Stimulated activated CD8-positive, alpha-beta memory T cell treated with anti-CD3 and anti-CD28 coated beads, Interleukin-7, amount 100 ng/mL, for 24 hours (primary cell): ENCODE measurements at regions not wholly inside any gene's neighbourhood (a gene's known extent, or its start where the extent isn't known, plus 50 kb on each side); places are given as distances from the start of the nearest gene placed in this dataset.
"Not testable (repeated sequence)": the region's sequence is repeated elsewhere in the genome, so short reads cannot be mapped to it uniquely, and the experiment has no call there.

Source experiments
- DNase-seq: peaks from one replicate; pipeline ENCODE4 v3.0.0-alpha.2; 2020; ENCODE audit warnings: low read depth

DNA sequence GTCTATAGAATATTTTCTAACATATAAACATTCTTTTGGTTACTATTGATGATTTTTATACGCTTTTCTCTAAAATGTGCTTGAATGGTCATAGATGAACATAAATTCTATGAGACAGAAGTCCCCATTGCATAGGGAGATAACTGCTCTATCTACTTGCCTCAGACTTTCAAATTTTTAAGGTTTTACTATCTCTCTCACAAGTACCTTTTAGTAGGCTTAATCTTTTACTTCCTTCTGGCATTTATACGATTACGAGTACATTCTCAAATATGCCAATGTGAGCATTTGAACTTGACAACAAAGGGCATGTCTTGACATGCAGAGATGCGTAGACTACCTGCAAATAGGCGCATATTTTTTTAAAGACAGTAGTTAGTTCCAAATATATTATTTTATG is 935.9 kb upstream of the LRATD1 start:
- no peak for DNase-seq

DNA sequence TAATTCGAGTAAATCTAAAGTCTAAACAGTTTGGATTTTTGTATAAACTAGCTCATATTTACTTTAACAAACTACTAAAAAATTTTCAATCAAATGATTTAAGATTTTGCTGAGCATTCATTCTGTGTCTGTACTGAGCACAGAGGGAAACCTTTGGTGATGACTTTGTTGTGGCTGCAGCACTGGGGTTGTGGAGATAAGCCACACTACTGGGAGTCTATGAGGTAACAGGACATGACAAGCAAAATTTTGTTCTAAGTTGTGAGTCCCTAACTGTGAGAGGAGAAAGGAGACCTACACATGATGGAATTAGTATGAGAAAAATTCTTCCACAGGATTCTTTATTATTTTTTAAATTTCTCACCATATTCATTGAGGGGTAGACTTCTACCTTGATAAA is 933.7 kb upstream of the LRATD1 start:
- no peak for DNase-seq

DNA sequence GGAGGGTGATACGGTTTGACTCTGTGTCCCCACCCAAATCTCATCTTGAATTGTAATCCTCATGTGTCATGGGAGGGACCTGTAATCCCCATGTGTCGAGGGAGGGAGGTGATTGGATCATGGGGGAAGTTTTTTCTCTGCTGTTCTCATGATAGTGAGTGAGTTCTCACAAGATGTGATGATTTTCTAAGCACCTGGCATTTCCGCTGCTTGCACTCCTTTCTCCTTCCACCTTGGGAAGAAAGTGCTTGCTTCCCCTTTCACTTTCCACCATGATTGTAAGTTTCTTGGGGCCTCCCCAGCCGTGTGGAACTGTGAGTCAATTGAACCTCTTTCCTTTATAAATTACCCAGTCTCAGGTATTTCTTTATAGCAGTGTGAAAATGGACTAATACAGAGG is 932.6 kb upstream of the LRATD1 start:
- not testable (repeated sequence) for DNase-seq

DNA sequence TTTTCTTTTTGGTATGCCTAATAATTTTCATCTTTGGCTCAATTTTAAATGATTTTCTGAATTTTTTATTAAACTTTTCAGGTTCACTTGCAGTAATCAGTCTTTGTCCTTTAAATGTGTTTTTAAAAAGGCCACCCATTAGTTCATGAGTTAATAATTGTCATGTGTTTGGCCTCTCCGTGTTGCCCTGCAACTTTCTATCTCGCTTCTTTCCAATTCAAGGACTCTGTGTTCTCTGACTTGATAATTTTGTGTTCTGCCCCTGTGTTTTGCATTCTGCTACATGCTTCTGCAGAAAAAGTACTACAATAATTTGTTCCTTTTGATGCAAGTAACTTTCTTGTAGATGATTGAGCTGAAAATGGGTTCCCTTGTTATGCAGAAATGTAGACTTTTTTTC is 921.4 kb upstream of the LRATD1 start:
- no peak for DNase-seq

DNA sequence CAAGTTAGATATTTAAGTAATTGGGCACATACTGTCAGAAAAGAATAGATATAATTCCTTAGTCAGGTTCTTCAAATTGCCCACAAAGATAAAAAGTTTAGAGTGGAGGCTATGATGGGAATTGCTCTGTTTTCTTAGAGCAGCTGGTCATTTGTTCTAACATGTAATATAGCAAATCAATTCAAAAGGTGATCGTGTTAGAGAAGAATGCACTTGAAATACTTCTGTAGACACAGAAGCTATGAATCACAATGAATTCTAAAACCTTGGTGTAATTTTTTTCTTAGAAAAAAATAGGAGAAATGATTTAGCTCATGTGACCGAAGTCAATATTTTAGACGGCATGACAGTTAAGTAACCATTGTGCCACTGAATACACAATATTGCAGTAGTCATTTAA is 918.1 kb upstream of the LRATD1 start:
- DNase-seq: no peak

DNA sequence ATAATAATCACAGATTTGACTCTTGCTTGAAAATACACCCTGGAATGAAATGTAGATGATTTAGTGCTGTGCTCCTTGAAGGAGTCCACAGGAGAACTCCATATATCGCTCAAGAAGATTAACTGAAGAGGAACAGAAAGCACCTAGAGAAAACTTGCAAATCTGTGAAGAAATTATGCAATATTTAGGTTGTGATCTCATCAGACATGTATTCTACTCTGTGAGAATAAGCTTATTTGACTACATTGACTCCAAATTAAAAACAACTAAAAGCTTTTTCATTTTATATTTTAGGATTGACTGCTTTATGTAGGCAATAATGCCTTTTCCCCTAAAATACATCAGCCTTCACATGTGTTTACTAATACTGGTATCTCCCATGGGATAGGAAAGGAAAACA is 906.6 kb upstream of the LRATD1 start:
- no peak for DNase-seq

DNA sequence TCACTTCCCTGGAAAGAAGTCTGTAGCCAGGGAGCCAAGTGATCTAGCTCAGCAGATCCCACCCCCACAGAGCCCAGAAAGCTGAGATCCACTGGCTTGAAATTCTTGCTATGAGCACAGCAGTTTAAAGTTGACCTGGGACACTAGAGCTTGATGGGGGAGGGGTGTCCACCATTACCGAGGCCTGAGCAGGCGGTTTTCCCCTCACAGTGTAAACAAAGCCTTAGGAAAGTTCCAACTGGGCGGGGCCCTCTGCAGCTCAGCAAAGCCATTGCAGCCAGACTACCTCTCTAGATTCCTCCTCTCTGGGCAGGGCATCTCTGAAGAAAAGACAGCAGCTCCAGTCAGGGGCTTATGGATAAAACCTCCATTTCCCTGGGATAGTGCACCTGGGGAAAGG is 887.2 kb upstream of the LRATD1 start:
- DNase-seq: no peak

DNA sequence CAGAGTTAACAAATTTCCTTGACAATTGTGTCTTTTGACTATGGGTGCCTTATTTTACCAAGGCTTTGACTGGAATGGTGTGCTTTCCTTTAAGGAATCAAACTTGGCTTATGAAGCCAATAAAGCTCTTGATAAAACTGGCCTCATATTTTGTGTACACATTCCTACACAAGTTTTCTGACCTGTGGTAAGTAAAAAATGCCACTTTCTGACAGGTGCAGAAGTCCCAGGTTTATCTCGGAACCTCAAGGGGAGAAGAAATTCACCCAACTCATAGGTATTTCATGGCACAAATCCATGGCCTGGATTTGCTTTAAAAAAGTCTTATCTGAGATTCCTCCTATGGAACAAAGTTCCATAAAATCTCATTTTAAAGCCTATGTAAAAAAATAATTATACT is 880.6 kb upstream of the LRATD1 start:
- DNase-seq: no peak

DNA sequence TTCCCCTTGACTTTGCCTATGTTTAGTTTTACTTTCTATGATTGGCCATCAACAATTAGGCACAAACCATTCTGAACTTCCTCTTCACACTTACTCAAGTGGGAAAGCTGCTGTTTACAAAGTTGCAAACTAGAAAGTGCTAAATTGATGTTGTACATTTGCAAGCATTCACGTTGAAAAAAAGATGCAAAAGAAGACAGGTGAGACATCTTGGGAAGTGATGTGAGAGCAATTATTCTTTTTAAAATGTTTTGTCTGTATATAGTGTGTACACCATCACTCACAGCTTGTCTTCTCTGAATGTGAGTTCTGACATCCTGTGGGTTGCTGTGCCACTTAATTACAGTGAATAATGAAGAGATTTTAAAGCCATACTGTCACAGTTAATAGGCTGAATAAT is 874.1 kb upstream of the LRATD1 start:
- DNase-seq: no peak

DNA sequence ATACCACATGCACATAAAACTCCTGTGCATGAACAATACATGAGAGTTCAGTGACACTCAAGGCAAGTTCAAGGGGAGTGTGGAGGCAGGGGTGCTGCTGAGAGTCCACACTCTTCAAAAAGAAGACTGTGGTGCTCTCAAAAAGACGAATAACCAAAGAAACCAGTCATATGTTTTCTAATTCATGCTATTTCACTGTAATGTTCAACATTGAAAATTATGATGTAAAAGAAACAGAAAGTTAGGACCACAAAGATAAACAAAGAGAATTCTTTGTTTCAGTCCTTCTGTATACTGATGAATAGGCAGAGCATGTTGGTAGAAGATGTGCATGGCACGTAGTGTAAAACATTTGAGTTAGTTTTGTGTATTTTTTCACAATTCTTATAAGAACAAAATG is 864.2 kb upstream of the LRATD1 start:
- DNase-seq: no peak

DNA sequence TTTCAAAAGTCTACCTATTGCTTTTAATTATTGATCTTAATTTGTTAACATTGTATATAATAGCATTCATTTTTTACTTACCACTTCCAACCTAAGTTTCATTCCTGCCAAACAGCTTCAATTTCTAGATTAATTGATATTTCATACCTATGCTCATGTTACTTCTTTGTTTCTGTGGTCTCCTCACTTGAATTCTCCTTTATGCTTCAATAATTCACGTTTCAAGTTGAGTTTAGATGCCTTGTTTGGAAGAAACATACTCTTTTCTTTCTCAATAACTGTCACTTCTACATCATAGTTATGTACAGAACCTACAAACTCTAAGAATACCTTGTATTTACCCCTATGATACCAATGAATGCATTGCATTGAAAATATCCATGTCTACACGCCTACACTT is 862.2 kb upstream of the LRATD1 start:
- no peak for DNase-seq

DNA sequence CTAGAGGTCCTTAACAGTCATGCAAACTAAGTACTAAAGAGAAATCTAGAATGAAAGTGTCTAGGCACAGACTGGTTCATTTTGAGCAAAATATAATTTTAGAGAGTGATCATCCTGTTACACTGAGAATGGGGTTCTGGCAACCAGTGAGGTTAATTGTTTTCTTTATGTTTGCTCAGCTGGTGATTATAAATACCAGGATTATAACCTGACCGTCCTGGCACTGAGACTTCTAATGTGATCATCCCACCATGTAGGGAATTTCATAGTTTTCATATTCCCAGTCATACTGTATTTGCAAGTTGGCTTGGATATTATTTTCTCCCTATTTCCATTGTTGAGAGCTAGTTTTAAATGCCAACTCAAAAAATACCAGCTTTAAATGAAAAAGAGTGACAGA is 852.5 kb upstream of the LRATD1 start:
- DNase-seq: no peak

DNA sequence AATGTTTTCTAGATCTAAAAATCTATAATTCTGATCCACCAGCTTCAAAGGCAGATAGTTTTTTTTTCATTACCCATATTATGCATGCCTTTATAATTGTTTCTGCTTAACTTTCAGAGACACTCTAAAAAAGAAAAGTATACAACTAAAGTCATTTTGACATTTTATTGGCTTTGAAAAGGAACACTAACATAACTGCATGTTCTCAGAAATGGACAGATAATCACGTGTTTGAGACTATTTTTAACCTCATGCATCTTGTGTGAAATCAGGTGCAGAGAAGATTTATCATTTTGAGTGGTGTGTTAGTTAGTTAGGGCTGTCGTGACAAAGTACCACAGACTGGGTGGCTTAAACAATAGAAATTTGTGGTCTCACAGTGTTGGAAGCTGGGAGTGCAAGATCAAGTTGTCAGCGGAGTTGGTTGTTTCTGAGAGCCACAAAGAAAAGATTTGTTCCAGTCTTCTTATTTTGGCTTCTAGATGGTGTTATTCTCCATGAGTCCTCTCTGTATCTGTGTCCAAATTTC is 841.4 kb upstream of the LRATD1 start:
- DNase-seq: no peak

DNA sequence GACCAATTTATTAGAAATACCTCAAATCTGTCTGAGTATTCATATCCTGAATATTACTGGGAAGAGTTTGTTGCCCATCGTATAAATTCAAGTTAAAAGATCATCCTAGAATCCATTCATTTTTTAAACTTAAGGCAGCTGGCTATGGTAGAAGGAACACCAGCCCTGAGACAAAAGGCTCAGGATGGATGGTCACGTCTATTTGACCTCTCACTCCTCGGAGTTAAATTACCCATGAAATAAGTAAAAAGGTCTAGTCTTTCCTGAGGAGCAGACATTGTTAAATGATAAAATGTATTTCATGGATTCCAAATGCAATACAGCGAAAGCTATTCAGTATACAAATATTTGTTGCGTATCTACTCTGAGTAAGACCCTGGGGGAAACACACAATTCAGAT is 826.0 kb upstream of the LRATD1 start:
- no peak for DNase-seq

DNA sequence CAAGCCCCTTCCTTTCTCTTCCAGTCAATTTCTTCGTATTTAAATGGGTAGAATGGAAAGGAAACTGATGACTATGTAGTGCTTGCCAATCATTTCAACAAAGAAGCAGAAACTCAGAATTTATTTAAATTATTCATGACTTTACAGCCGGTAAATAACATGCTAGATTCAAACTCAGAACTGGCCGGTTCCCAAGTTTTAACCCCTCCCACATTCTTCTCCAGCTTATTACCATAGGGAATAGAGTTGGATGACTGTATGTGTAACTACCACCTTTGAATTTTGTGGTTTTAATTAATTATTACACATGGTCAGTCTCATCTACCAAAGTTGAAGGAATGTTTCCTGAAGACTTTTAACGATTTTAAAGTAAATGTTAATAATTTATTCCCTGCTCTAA is 819.3 kb upstream of the LRATD1 start:
- DNase-seq: no peak

DNA sequence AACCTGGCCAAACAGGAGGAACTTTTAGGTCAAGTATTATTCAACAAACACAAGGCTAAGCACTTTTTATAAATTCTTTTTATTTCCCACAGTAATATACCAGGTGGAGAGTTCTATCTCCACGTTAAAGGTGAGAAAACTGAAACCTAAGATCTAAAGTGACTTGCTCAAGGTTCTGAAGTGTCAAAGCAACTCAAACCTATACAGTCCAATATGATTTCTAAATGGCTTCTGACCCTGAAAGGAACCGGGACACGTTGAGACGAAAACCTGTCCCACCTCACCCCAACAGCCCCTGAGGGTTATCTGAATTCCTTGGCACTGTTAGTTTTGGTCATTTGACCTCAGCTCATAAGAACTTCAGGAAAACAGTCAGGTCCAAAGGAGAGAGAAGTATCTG is 814.5 kb upstream of the LRATD1 start:
- no peak for DNase-seq

DNA sequence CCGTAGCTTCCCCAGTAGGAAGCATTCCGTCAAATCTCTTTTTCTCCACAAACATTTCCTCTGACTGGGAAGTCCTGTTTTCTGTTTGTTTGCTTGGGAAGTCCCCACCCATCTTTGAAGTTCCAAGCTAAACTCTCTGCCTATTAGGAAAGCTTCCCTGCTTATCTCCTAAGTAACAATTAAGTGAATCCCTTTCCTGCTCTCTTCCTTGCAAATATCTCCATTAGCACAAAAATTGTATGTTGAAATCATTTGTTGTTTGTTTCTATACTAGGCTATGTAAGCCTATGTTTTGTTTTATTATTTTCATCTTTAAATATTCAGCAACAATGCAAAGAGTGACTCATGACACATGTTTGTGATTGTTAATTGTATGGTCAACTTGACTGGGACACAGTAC is 812.6 kb upstream of the LRATD1 start:
- no peak for DNase-seq

DNA sequence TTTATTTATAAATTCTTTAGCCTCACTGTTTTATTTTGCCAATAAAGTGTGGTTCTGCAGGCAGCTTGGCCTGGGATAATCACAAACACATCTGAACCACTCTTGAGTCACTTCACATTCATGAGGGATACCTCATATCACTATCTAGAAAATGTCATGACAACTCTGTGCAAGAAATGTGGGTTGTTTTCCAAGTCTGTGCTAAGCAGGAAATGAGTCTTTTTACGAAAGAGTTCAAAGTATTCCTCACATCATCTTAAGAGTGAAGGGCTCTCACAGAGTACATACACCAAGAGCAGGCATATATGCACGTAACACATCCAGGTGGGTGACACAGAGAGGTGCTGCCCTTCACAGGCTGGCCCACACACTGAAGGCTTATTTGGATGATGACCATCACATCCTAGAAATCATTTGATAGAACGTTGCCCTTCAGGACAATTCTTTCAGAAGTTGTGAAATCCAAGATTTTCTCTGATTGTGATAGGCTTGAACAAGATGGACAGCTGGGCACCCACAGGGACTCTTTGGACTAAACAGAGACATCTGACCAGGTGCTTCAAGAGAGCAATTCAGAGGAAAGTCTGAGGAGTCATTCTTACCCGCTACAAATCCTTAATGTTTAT is 811.1 kb upstream of the LRATD1 start:
- no peak for DNase-seq

DNA sequence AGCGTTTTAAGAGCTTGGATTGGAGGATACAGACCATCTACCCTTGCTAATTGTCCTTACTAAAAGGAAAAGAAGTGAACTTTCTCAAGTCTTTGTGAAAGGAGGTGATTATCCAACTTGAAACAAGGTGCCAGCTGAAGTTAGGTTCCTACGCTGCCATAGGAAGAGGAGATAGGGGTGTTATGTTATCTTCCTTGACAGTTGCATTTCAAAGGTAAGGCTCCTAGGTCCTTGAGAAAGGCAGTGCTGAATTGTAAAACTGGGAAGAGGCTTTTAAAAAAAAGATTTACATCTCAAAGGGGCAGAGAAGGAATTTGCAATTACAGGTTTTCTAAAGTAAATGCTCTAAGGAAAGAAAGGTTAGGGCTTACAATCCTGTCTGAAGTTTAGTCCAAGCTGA is 810.2 kb upstream of the LRATD1 start:
- DNase-seq: no peak

DNA sequence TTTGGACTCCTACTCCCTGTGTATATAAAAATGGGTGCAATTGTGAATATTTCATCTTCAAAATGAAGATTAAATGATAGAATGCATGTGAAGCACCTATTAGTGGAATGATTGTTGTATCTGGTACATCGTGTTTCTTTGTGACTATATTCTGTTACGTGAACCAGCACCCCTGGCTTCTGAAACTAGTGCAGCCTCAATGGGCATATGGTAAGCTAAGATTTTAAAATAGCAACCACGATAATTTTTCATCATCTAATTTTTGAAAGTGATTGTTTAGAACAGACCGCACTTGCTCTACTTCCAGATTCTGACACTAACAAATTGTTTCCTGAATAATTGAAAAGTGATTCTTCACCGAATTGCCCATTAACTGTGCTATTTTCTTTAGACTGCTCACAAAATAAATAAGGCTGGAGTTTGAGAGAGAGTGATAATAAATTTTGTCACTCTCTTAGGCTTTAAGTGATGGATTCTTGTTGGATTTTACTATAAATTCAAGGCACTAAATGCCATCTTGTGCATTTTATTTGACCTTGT is 806.1 kb upstream of the LRATD1 start:
- no peak for DNase-seq

DNA sequence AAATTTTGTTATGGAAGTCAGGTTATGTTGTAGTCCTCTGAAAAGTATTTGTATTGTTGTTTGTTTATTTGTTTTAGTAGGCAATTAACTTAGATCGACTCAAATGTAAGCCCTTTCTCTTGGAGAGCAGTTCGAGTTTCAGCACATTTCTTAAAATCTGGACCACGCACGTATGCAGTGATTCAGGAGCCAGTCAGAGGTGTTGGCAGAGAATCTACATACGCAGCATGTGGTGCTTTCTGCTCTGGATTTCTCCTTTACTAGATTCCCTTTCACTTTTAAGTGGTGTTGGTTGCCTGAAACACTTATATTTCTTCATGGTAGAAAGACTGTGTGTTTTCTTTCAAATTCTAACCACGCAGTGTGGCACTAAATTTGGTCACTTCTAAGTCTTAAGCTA is 773.9 kb upstream of the LRATD1 start:
- DNase-seq: no peak

DNA sequence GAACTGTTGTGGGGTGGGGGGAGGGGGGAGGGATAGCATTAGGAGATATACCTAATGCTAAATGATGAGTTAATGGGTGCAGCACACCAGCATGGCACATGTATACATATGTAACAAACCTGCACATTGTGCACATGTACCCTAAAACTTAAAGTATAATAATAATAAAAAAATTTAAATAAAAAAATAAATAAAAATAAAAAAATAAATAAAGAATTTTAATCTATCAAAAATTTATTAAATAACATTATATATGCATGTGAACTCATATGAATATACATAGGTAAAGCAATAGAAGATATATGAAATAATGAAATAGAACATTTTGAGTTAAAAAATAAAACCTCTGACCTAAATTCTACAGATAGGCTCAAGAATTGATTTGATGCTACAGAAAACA is 764.2 kb upstream of the LRATD1 start:
- DNase-seq: not testable (repeated sequence)

DNA sequence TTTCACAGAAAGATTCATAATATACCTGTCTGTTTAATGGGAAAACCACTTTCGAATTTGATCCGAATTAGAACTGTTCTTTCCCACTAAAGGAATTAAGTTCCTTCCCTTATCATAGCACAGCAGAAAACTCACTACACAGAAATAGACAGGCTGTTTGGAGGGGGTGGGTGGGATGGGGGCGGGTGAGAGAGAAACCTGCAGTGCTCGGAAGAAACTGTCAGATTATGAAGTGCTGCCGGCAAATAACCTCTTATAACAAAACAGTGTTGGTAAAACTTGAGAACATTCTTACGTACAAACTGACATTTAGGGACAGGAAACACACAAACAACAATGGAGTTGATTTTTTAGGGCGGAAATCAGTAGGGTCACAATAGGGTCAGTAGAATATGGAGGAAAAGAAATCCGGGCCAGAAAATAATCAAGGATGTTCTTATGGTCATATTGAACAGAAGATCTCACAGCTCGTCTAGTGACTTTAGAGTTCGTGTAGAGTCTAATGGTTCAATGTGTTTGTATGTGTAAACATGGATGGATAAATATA is 756.0 kb upstream of the LRATD1 start:
- no peak for DNase-seq

DNA sequence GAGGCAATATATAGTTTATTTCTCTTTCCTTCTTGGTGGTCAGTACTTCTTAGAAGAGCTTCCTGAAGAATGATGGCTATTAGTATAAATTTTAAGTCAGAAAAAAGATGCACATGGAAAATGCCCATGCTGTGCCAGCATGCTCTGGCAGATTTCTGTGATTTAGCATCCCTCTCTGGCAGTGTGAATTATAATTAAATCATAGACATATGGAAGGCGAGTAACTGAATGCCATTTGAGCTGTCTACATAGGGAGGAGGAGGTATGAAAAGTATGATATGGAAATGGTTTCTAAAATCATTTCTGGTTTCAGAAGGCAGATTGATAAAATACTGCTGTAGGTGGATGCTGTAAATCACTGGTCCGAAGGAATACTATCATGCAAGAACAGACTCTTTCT is 754.9 kb upstream of the LRATD1 start:
- DNase-seq: no peak
